Endothelial cell of umbilical vein (primary cell): ENCODE measurements at regions not wholly inside any gene's neighbourhood (a gene's known extent, or its start where the extent isn't known, plus 50 kb on each side); places are given as distances from the start of the nearest gene placed in this dataset.

ENCODE experiments used
- POLR2A ChIP-seq: IDR thresholded peaks from 2 replicates; pipeline ENCODE4 v1.6.1; 2012; ENCODE audit warnings: low read depth, mild to moderate bottlenecking, control low read depth, low read length
- POLR2AphosphoS5 ChIP-seq: IDR thresholded peaks from 2 replicates; pipeline ENCODE4 v1.6.1; 2012; ENCODE audit warnings: low read depth, mild to moderate bottlenecking, control low read depth, low read length, moderate library complexity; ENCODE audit not compliant: insufficient read depth
- TF ChIP-seq, protein P1 (sequence below), 2 donors: IDR thresholded peaks; 1 replicate in 1 of 2; 2 replicates in 1 of 2; pipeline ENCODE4 v1.5.1; 2011; ENCODE audit warnings: low read length in 2 of 2, mild to moderate bottlenecking in 2 of 2, moderate library complexity in 2 of 2, control low read depth in 1 of 2, inconsistent platforms in 1 of 2, low read depth in 1 of 2; ENCODE audit not compliant: insufficient read depth in 1 of 2; ENCODE audit errors: extremely low read depth in 1 of 2

DNA sequence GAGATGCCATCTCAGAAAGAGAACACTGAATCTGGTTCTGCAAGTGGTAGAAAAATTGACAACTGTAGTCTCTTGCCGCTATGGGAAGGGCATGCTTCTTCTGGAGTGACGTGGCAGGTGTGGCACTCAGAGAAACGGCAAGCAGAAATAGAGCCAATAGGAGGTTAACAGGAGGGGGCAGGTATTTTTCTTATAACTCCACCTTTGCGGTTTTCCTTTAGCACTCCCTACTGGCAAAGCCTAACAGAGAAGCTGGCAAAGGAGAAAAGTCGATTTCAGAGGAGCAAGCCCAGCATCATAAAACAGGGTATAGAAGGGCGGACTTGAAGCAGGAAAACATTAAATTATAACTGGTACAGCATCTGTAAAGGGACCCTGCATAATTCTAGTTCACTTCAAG is 1382.2 kb downstream of the PCDH18 start:
- TF ChIP-seq, protein P1, sequence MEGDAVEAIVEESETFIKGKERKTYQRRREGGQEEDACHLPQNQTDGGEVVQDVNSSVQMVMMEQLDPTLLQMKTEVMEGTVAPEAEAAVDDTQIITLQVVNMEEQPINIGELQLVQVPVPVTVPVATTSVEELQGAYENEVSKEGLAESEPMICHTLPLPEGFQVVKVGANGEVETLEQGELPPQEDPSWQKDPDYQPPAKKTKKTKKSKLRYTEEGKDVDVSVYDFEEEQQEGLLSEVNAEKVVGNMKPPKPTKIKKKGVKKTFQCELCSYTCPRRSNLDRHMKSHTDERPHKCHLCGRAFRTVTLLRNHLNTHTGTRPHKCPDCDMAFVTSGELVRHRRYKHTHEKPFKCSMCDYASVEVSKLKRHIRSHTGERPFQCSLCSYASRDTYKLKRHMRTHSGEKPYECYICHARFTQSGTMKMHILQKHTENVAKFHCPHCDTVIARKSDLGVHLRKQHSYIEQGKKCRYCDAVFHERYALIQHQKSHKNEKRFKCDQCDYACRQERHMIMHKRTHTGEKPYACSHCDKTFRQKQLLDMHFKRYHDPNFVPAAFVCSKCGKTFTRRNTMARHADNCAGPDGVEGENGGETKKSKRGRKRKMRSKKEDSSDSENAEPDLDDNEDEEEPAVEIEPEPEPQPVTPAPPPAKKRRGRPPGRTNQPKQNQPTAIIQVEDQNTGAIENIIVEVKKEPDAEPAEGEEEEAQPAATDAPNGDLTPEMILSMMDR (IDR thresholded peaks at IDR 0.05; ENCODE audit: extremely low read depth in 1 of 2, insufficient read depth in 1 of 2, low read depth in 1 of 2, low read length in 2 of 2) = no peak
- no peak for TF ChIP-seq POLR2AphosphoS5
- TF ChIP-seq POLR2A = no peak
